Inflammatory macrophage treated with lipopolysaccharide for 4 hours (primary cell): ENCODE measurements at regions not wholly inside any gene's neighbourhood (a gene's known extent, or its start where the extent isn't known, plus 50 kb on each side); places are given as distances from the start of the nearest gene placed in this dataset.
"Not testable (repeated sequence)": the region's sequence is repeated elsewhere in the genome, so short reads cannot be mapped to it uniquely, and the experiment has no call there.

Experiments used
- DNase-seq: peaks from one replicate; pipeline ENCODE4 v3.0.0-alpha.2; 2020

GRCh38 chr4:71081192-71081591 is 87.7 kb downstream of the DCK start:
- no peak for DNase-seq

- no peak for DNase-seq
Measured at GRCh38 chr4:71093745-71094144, 100.3 kb downstream of the DCK start.

- DNase-seq = no peak
Measured at GRCh38 chr4:71094201-71094600, 100.8 kb downstream of the DCK start.

GRCh38 chr4:71095141-71095540 is 101.7 kb downstream of the DCK start:
- no peak for DNase-seq

GRCh38 chr4:71095545-71095944 is 102.1 kb downstream of the DCK start:
- DNase-seq = no peak

- no peak for DNase-seq
Measured at GRCh38 chr4:71107726-71108125, 114.3 kb downstream of the DCK start.

GRCh38 chr4:71110499-71110898 is 117.0 kb downstream of the DCK start:
- no peak for DNase-seq

- DNase-seq = not testable (repeated sequence)
Measured at GRCh38 chr4:71111133-71111532, 117.7 kb downstream of the DCK start.

GRCh38 chr4:71113294-71113693 is 119.8 kb downstream of the DCK start:
- DNase-seq = no peak

GRCh38 chr4:71120831-71121524 is 127.5 kb downstream of the DCK start:
- no peak for DNase-seq

GRCh38 chr4:71123951-71124350 is 130.5 kb downstream of the DCK start:
- no peak for DNase-seq

GRCh38 chr4:71125137-71125536 is 131.7 kb downstream of the DCK start:
- DNase-seq = no peak

- no peak for DNase-seq
Measured at GRCh38 chr4:71126719-71127118, 133.3 kb downstream of the DCK start.

GRCh38 chr4:71130827-71131603 is 137.6 kb downstream of the DCK start:
- DNase-seq = no peak

GRCh38 chr4:71132486-71132885 is 139.0 kb downstream of the DCK start:
- no peak for DNase-seq

- no peak for DNase-seq
Measured at GRCh38 chr4:71133491-71133890, 140.0 kb downstream of the DCK start.

- DNase-seq = no peak
Measured at GRCh38 chr4:71136071-71136470, 142.6 kb downstream of the DCK start.

- no peak for DNase-seq
Measured at GRCh38 chr4:71138007-71138615, 144.7 kb downstream of the DCK start.

GRCh38 chr4:71140563-71140962 is 147.1 kb downstream of the DCK start:
- no peak for DNase-seq

GRCh38 chr4:71141125-71141524 is 147.7 kb downstream of the DCK start:
- DNase-seq = peak; percentile 70

- DNase-seq = no peak
Measured at GRCh38 chr4:71147261-71147660, 153.8 kb downstream of the DCK start.

GRCh38 chr4:71148545-71148944 is 155.1 kb downstream of the DCK start:
- DNase-seq = no peak

- no peak for DNase-seq
Measured at GRCh38 chr4:71151054-71151453, 157.6 kb downstream of the DCK start.

GRCh38 chr4:71156616-71157015 is 163.2 kb downstream of the DCK start:
- no peak for DNase-seq
